ENCODE measurements at regions not wholly inside any gene's neighbourhood (a gene's known extent, or its start where the extent isn't known, plus 50 kb on each side); places are given as distances from the start of the nearest gene placed in this dataset.

- intact Hi-C loops (cut with micrococcal nuclease) = no loop called here
- Mint-ChIP-seq H3K36me3 (ENCODE audit: low read depth) (peaks cover 3% of the 10 kb centered on the region), H3K27me3 (peaks cover 2% of the 10 kb centered on the region), H3K9me3 (peaks cover 24% of the 10 kb centered on the region), H3K27ac (no peak overlapping the region), H3K4me3 (no peak overlapping the region), H3K4me1 (ENCODE audit: low read depth) (no peaks in the 10 kb centered on the region)
- CTCF ChIA-PET = no interaction called here
- DNase-seq (no peak), ATAC-seq (no peak)
- no peak for TF ChIP-seq CTCF (IDR thresholded peaks at IDR 0.05)
- POLR2A ChIA-PET = no interaction called here
Measured at GRCh38 chr12:62205346-62205745, 54.9 kb upstream of the USP15 start.

GRCh38 chr12:62207248-62207647, 53.0 kb upstream of the USP15 start:
- DNase-seq (no peak), ATAC-seq (no peak)
- Mint-ChIP-seq H3K9me3 (peaks cover 11% of the 10 kb centered on the region), H3K27me3 (peaks cover 2% of the 10 kb centered on the region), H3K27ac (no peak overlapping the region), H3K36me3 (ENCODE audit: low read depth) (peaks cover 3% of the 10 kb centered on the region), H3K4me3 (no peak overlapping the region), H3K4me1 (ENCODE audit: low read depth) (no peaks in the 10 kb centered on the region)
- CTCF ChIA-PET = interaction anchor here (1.2 kb wide), 1 partner anchor 9 kb away, joined by 3 read pairs; no protein-coding TSS in a partner anchor
- TF ChIP-seq CTCF (IDR thresholded peaks at IDR 0.05) = no peak
- intact Hi-C loops (cut with micrococcal nuclease) = no loop called here
- POLR2A ChIA-PET = no interaction called here
